Osteoblast (primary cell): ENCODE measurements at regions not wholly inside any gene's neighbourhood (a gene's known extent, or its start where the extent isn't known, plus 50 kb on each side); places are given as distances from the start of the nearest gene placed in this dataset.
"Not testable (repeated sequence)": the region's sequence is repeated elsewhere in the genome, so short reads cannot be mapped to it uniquely, and the experiment has no call there.

Source experiments
- DNase-seq: peaks from one replicate; pipeline ENCODE4 v3.0.0; 2011; ENCODE audit warnings: low spot score, mixed read lengths; ENCODE audit not compliant: insufficient read length; ENCODE audit errors: missing footprints
- H2AFZ ChIP-seq: 2 replicates; pipeline ENCODE4 v1.6.0; 2011; ENCODE audit warnings: mild to moderate bottlenecking, low read length
- H3K27ac ChIP-seq: 2 replicates; pipeline ENCODE4 v1.5.1; 2011; ENCODE audit warnings: mild to moderate bottlenecking, low read depth, low read length, moderate library complexity
- H3K27me3 ChIP-seq: 2 replicates; pipeline ENCODE4 v1.6.0; 2012; ENCODE audit warnings: mild to moderate bottlenecking, control low read depth, inconsistent platforms, low read length, moderate library complexity; ENCODE audit not compliant: insufficient read depth
- H3K36me3 ChIP-seq: 2 replicates; pipeline ENCODE4 v1.5.1; 2011; ENCODE audit warnings: mild to moderate bottlenecking, low read length, control low read depth, moderate library complexity; ENCODE audit not compliant: insufficient read depth
- H3K4me1 ChIP-seq: 2 replicates; pipeline ENCODE4 v1.5.1; 2011; ENCODE audit warnings: mild to moderate bottlenecking, low read length, control low read depth, moderate library complexity; ENCODE audit not compliant: insufficient read depth
- H3K4me2 ChIP-seq: 2 replicates; pipeline ENCODE4 v1.6.0; 2011; ENCODE audit warnings: mild to moderate bottlenecking, low read length; ENCODE audit not compliant: insufficient read depth
- H3K4me3 ChIP-seq: fragments of 200-600 bp; sonication (generic); 3 replicates; pipeline ENCODE4 v1.5.1; 2012; ENCODE audit warnings: mild to moderate bottlenecking, low read length, inconsistent platforms; ENCODE audit not compliant: insufficient read depth
- H3K79me2 ChIP-seq: 2 replicates; pipeline ENCODE4 v1.6.0; 2012; ENCODE audit warnings: mild to moderate bottlenecking, low read length, control low read depth, inconsistent platforms; ENCODE audit not compliant: insufficient read depth
- H3K9me3 ChIP-seq: 2 replicates; pipeline ENCODE4 v1.5.1; 2011; ENCODE audit warnings: low read depth, low read length, control low read depth
- H4K20me1 ChIP-seq: 2 replicates; pipeline ENCODE4 v1.6.0; 2012; ENCODE audit warnings: mild to moderate bottlenecking, low read length, control low read depth; ENCODE audit not compliant: insufficient read depth
- CTCF ChIP-seq: IDR thresholded peaks from 2 replicates; pipeline ENCODE4 v1.5.1; 2011; ENCODE audit warnings: mild to moderate bottlenecking, low read depth, low read length, moderate library complexity; ENCODE audit errors: extremely low read depth

DNA sequence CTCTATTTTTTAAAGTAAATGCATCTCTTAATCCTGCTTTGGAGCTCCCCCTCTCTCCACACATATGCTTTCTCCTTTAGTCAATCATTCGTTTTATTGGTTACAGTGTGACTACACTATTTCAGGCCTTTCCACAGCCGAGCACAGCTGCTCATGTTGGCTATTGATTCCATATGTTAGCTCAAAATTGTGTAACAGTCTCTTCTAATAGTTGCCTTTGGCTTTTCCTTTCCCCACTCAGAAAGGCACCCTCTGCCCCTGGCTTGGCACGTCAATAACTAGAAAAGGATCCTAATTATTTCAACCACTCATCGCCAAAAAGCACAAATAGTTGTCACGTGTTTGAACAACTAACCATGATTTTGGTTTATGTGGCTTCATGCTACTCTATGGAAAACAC lies 410.3 kb upstream of the SLC35B3 start:
- no peak for TF ChIP-seq CTCF
- no peak overlapping the region for H2AFZ ChIP-seq
- no peaks in the 10 kb centered on the region for H3K9me3 ChIP-seq
- no peaks in the 10 kb centered on the region for H3K27me3 ChIP-seq
- H4K20me1 ChIP-seq = no peaks in the 10 kb centered on the region
- no peak overlapping the region for H3K4me3 ChIP-seq
- H3K79me2 ChIP-seq = no peaks in the 10 kb centered on the region
- no peaks in the 10 kb centered on the region for H3K4me1 ChIP-seq
- no peak overlapping the region for H3K4me2 ChIP-seq
- H3K36me3 ChIP-seq = no peaks in the 10 kb centered on the region
- no peak overlapping the region for H3K27ac ChIP-seq
- no peak for DNase-seq

DNA sequence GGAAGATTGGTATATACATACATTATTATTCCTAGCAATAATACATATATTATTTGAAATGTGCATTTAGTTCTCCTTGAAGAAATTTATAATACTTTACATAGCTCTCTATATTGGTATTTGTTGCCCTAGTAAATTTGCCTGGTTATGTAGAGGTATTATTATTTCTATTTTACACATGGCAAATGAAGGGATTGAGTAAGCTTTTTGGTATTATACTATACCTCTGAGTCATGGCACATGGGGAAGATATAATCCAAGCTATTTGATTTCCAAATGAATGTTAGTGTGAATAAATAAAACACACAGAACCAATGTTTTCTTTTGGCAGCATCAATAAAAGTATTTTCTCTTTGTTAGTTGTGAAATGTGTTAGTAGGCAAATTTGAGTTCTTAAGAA lies 409.6 kb upstream of the SLC35B3 start:
- no peak for TF ChIP-seq CTCF

GRCh38 chr6:8839626-8840025 lies 404.3 kb upstream of the SLC35B3 start:
- Histone ChIP-seq H3K27me3 (no peaks in the 10 kb centered on the region), H2AFZ (no peak overlapping the region), H4K20me1 (no peaks in the 10 kb centered on the region), H3K9me3 (no peaks in the 10 kb centered on the region), H3K79me2 (no peaks in the 10 kb centered on the region), H3K4me2 (no peak overlapping the region), H3K36me3 (no peaks in the 10 kb centered on the region), H3K4me1 (no peaks in the 10 kb centered on the region), H3K4me3 (no peak overlapping the region), H3K27ac (no peak overlapping the region)
- no peak for DNase-seq
- TF ChIP-seq CTCF = no peak

More for the DNA sequence above, 409.6 kb upstream of the SLC35B3 start:
- Histone ChIP-seq H3K4me3 (no peak overlapping the region), H3K9me3 (no peaks in the 10 kb centered on the region), H3K4me2 (no peak overlapping the region), H3K36me3 (no peaks in the 10 kb centered on the region), H3K4me1 (no peaks in the 10 kb centered on the region), H4K20me1 (no peaks in the 10 kb centered on the region), H3K27ac (no peak overlapping the region), H2AFZ (no peak overlapping the region), H3K79me2 (no peaks in the 10 kb centered on the region), H3K27me3 (no peaks in the 10 kb centered on the region)
- no peak for DNase-seq

DNA sequence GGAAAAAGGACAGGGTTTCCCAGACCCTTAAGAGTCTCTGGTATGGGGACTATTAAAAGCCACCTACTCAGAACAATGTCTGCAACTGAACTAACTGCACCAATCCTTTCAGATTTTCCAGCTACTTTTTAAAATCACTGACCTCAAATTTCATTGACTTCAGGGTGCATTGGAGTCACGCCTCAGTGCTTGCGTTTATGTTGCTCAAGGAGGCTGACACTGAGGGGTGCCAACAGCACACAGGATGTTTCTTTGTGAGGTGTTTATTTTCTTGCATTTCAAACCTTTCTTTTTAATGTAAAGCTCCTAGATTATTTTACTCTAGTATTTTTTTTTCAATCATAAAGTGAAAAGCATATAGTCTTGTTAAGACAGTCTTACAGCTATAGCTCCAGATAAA lies 402.0 kb upstream of the SLC35B3 start:
- no peaks in the 10 kb centered on the region for H3K4me1 ChIP-seq
- H3K4me2 ChIP-seq = no peak overlapping the region
- TF ChIP-seq CTCF = no peak
- no peaks in the 10 kb centered on the region for H3K36me3 ChIP-seq
- no peak overlapping the region for H2AFZ ChIP-seq
- no peaks in the 10 kb centered on the region for H3K79me2 ChIP-seq
- H3K9me3 ChIP-seq = no peaks in the 10 kb centered on the region
- H4K20me1 ChIP-seq = no peaks in the 10 kb centered on the region
- no peak overlapping the region for H3K27ac ChIP-seq
- H3K4me3 ChIP-seq = no peak overlapping the region
- no peak for DNase-seq
- no peaks in the 10 kb centered on the region for H3K27me3 ChIP-seq

DNA sequence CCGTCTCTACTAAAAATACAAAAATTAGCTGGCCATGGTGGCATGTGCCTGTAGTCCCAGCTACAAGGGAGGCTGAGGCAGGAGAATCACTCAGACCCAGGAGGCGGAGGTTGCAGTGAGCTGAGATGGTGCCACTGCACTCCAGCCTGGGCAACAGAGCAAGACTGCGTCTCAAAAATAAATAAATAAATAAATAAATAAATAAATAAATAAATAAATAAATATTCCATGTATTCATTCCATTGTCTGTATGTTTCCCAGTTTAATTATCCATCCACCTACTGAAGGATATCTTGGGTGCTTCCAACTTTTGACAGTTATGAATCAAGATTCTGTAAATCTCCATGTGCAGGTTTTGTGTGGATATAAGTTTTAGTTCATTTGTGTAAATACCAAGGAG lies 397.4 kb upstream of the SLC35B3 start:
- not testable (repeated sequence) for H3K79me2 ChIP-seq, H3K9me3 ChIP-seq, H3K27ac ChIP-seq, H3K4me1 ChIP-seq, H3K36me3 ChIP-seq, H4K20me1 ChIP-seq, H3K27me3 ChIP-seq, DNase-seq, H2AFZ ChIP-seq, H3K4me2 ChIP-seq, H3K4me3 ChIP-seq
